Loucy (cell line): ENCODE measurements at regions not wholly inside any gene's neighbourhood (a gene's known extent, or its start where the extent isn't known, plus 50 kb on each side); places are given as distances from the start of the nearest gene placed in this dataset.

Source experiments
- EZH2phosphoT487 ChIP-seq: fragments of 200-600 bp; IDR thresholded peaks from 2 replicates; pipeline ENCODE4 v1.6.1; 2018; ENCODE audit warnings: antibody characterized with exemption, mild to moderate bottlenecking, moderate library complexity, borderline replicate concordance
- TF ChIP-seq, protein P1 (sequence below): fragments of 200-600 bp; sonication (generic); conservative IDR thresholded peaks from 2 replicates; pipeline ENCODE4 v1.5.1; 2014; ENCODE audit warnings: mild to moderate bottlenecking, antibody characterized with exemption, low read length

DNA sequence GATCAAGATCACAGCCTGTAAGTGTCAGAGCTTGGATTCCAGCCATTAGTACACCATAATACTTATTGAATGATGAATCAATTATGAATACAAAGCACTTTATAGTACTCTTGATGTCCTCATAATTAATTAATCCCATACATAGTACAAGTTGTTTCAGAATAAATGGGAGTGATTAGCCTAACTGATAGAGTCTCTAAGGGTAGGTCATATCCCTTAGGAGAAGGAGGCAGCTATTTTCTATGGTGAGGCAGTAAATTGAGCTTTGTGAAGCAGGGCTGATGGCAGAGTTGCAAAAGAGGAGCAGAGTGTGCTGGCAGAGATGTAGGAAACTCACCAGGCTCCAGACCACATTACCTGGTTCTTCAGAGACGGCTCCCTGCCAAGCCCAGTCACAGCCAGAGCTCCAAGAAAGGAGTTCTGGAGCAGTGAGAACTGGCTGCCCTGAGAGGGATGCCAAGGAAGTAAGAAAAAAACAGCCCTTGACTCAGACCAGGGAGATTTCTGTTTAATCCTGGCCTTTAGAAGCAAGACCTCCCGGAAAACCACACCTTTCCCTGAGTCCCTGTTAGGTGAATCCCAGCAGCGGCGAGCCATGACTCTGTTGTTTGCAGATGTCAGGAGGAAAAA lies 112.9 kb downstream of the SH3TC2 start:
- TF ChIP-seq, protein P1, sequence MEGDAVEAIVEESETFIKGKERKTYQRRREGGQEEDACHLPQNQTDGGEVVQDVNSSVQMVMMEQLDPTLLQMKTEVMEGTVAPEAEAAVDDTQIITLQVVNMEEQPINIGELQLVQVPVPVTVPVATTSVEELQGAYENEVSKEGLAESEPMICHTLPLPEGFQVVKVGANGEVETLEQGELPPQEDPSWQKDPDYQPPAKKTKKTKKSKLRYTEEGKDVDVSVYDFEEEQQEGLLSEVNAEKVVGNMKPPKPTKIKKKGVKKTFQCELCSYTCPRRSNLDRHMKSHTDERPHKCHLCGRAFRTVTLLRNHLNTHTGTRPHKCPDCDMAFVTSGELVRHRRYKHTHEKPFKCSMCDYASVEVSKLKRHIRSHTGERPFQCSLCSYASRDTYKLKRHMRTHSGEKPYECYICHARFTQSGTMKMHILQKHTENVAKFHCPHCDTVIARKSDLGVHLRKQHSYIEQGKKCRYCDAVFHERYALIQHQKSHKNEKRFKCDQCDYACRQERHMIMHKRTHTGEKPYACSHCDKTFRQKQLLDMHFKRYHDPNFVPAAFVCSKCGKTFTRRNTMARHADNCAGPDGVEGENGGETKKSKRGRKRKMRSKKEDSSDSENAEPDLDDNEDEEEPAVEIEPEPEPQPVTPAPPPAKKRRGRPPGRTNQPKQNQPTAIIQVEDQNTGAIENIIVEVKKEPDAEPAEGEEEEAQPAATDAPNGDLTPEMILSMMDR, result no peak
- no peak for TF ChIP-seq EZH2phosphoT487
